CD14-positive monocyte (primary cell): ENCODE measurements at regions not wholly inside any gene's neighbourhood (a gene's known extent, or its start where the extent isn't known, plus 50 kb on each side); places are given as distances from the start of the nearest gene placed in this dataset.

Experiments used
- DNase-seq, 3 donors: peaks; one replicate each; pipeline ENCODE4 v3.0.0-alpha.2; 2011 to 2022
- H2AFZ ChIP-seq: 2 replicates; pipeline ENCODE4 v1.6.0; 2012; ENCODE audit warnings: mild to moderate bottlenecking, low read depth, low read length, inconsistent platforms; ENCODE audit not compliant: insufficient read depth, poor library complexity, severe bottlenecking
- H3K27ac ChIP-seq, 2 donors: 1 replicate in 1 of 2; 2 replicates in 1 of 2; pipeline ENCODE4 v1.5.1; 2012 to 2013; ENCODE audit warnings: low read length in 2 of 2, control low read depth in 1 of 2, inconsistent platforms in 1 of 2, low read depth in 1 of 2, mild to moderate bottlenecking in 1 of 2
- H3K27me3 ChIP-seq, 2 donors: one replicate each; pipeline versions ENCODE4 v1.6.0 to v1.6.1; 2011 to 2013; ENCODE audit warnings: low read length in 2 of 2; ENCODE audit not compliant: control insufficient read depth in 2 of 2, insufficient read depth in 2 of 2
- H3K36me3 ChIP-seq, 2 donors: replicated peaks in 1 of 2; 1 replicate in 1 of 2; 2 replicates in 1 of 2; pipeline versions ENCODE4 v1.5.1 to v1.6.1; 2012 to 2013; ENCODE audit warnings: low read length in 2 of 2, control low read depth in 1 of 2, inconsistent platforms in 1 of 2, mild to moderate bottlenecking in 1 of 2; ENCODE audit not compliant: insufficient read depth in 2 of 2, control insufficient read depth in 1 of 2
- H3K4me1 ChIP-seq, 2 donors: 1 replicate in 1 of 2; 2 replicates in 1 of 2; pipeline versions ENCODE4 v1.5.1 to v1.6.1; 2012 to 2013; ENCODE audit warnings: low read length in 2 of 2, control low read depth in 1 of 2, inconsistent platforms in 1 of 2, mild to moderate bottlenecking in 1 of 2, moderate library complexity in 1 of 2; ENCODE audit not compliant: insufficient read depth in 2 of 2, control insufficient read depth in 1 of 2
- H3K4me2 ChIP-seq: replicated peaks from 2 replicates; pipeline ENCODE3; 2012; ENCODE audit warnings: low read length, moderate library complexity, mild to moderate bottlenecking; ENCODE audit not compliant: poor library complexity, severe bottlenecking; ENCODE audit errors: extremely low read depth
- H3K4me3 ChIP-seq, 3 experiments: fragments of 200-600 bp in 1 of 3; sonication (generic) in 1 of 3; replicated peaks in 1 of 3; 1 replicate in 2 of 3; 2 replicates in 1 of 3; pipeline ENCODE4 v1.5.1; 2011 to 2013; ENCODE audit warnings: low read length in 3 of 3, mild to moderate bottlenecking in 3 of 3, control low read depth in 2 of 3, low read depth in 2 of 3, inconsistent platforms in 1 of 3, moderate library complexity in 1 of 3
- H3K79me2 ChIP-seq: 2 replicates; pipeline ENCODE4 v1.6.0; 2012; ENCODE audit warnings: mild to moderate bottlenecking, control low read depth, inconsistent platforms, low read length, moderate library complexity; ENCODE audit not compliant: insufficient read depth
- H3K9ac ChIP-seq: 2 replicates; pipeline ENCODE4 v1.6.0; 2017; ENCODE audit warnings: low read length, mild to moderate bottlenecking; ENCODE audit not compliant: insufficient read depth, poor library complexity, severe bottlenecking
- H3K9me3 ChIP-seq, 2 donors: replicated peaks in 1 of 2; 1 replicate in 1 of 2; 2 replicates in 1 of 2; pipeline versions ENCODE4 v1.5.1 to v1.6.1; 2012 to 2013; ENCODE audit warnings: low read length in 2 of 2, control low read depth in 1 of 2; ENCODE audit not compliant: control insufficient read depth in 1 of 2, insufficient read depth in 1 of 2
- H4K20me1 ChIP-seq: 2 replicates; pipeline ENCODE4 v1.6.0; 2012; ENCODE audit warnings: mild to moderate bottlenecking, low read length, control low read depth, moderate library complexity; ENCODE audit not compliant: insufficient read depth
- H3K27ac Mint-ChIP-seq, 7 donors: one replicate each; pipeline ENCODE4 v1.8.0; 2020; ENCODE audit warnings: mild to moderate bottlenecking in 7 of 7, mixed read lengths in 7 of 7, moderate library complexity in 6 of 7, inconsistent platforms in 2 of 7
- H3K27me3 Mint-ChIP-seq, 3 donors: one replicate each; pipeline ENCODE4 v1.8.0; 2021 to 2022; ENCODE audit warnings: low read depth in 3 of 3, mild to moderate bottlenecking in 3 of 3, mixed read lengths in 3 of 3, moderate library complexity in 3 of 3, inconsistent platforms in 1 of 3
- H3K36me3 Mint-ChIP-seq, 2 donors: one replicate each; pipeline ENCODE4 v1.8.0; 2020; ENCODE audit warnings: mixed read lengths in 2 of 2, inconsistent platforms in 1 of 2, mild to moderate bottlenecking in 1 of 2
- H3K4me1 Mint-ChIP-seq: one replicate; pipeline ENCODE4 v1.8.0; 2020; ENCODE audit warnings: mild to moderate bottlenecking, mixed read lengths
- H3K4me3 Mint-ChIP-seq, 2 donors: one replicate each; pipeline ENCODE4 v1.8.0; 2020; ENCODE audit warnings: mild to moderate bottlenecking in 2 of 2, mixed read lengths in 2 of 2, moderate library complexity in 1 of 2
- H3K9me3 Mint-ChIP-seq, 7 donors: one replicate each; pipeline ENCODE4 v1.8.0; 2020 to 2022; ENCODE audit warnings: mixed read lengths in 7 of 7, mild to moderate bottlenecking in 6 of 7, moderate library complexity in 6 of 7, inconsistent platforms in 2 of 7
- CTCF ChIP-seq: fragments of 200-600 bp; IDR thresholded peaks from one replicate; pipeline ENCODE4 v1.8.0; 2022; ENCODE audit warnings: antibody characterized with exemption, mild to moderate bottlenecking
- WGBS: methylation state at CpG from one replicate; pipeline ENCODE4 v1.1.5; 2013; ENCODE audit warnings: missing lambda C conversion rate; ENCODE audit not compliant: insufficient coverage; 5-methylcytosine and 5-hydroxymethylcytosine counted together
- intact Hi-C, 2 donors: fragments of 100-400 bp; cut with micrococcal nuclease; formaldehyde crosslinking; loops; one replicate each; pipeline versions ENCODE4 v1.15.0 to v1.15.1; 2023

- no peak for DNase-seq
- H3K79me2 ChIP-seq, result no peaks in the 10 kb centered on the region
- no peaks in the 10 kb centered on the region for H3K4me1 ChIP-seq
- intact Hi-C loops, result no loop called here
- Mint-ChIP-seq H3K4me3 (no peak overlapping the region), H3K36me3 (no peaks in the 10 kb centered on the region), H3K27ac (no peak overlapping the region), H3K9me3 (peaks cover 6 to 41% (median 29%) of the 10 kb centered on the region in 7 donors), H3K27me3 (peaks cover 0 to 2% (median 2%) of the 10 kb centered on the region in 3 donors), H3K4me1 (no peaks in the 10 kb centered on the region)
- no peaks in the 10 kb centered on the region for H3K36me3 ChIP-seq
- 91% methylated on average over 4 of the region's 5 CpGs for WGBS
- H2AFZ ChIP-seq, result no peak overlapping the region
- no peak overlapping the region for H3K4me3 ChIP-seq
- no peak overlapping the region for H3K4me2 ChIP-seq
- no peak for TF ChIP-seq CTCF
- H4K20me1 ChIP-seq, result no peaks in the 10 kb centered on the region
- no peak overlapping the region for H3K27ac ChIP-seq
- no peak overlapping the region for H3K9ac ChIP-seq
- no peaks in the 10 kb centered on the region for H3K27me3 ChIP-seq
- H3K9me3 ChIP-seq, result peaks cover 51 to 60% of the 10 kb centered on the region in 2 donors
Measured at GRCh38 chr7:68689087-68689433, 909.2 kb upstream of the AUTS2 start.

GRCh38 chr7:68691261-68692216, 906.7 kb upstream of the AUTS2 start:
- H4K20me1 ChIP-seq, result no peaks in the 10 kb centered on the region
- intact Hi-C loops, result no loop called here
- no peaks in the 10 kb centered on the region for H3K36me3 Mint-ChIP-seq
- H3K4me1 ChIP-seq, result no peaks in the 10 kb centered on the region
- H3K9me3 Mint-ChIP-seq, result peaks cover 9 to 38% (median 24%) of the 10 kb centered on the region in 7 donors
- H3K36me3 ChIP-seq, result no peaks in the 10 kb centered on the region
- H3K27ac Mint-ChIP-seq, result no peak overlapping the region
- TF ChIP-seq CTCF, result no peak
- peaks cover 41 to 57% of the 10 kb centered on the region in 2 donors for H3K9me3 ChIP-seq
- H3K4me3 Mint-ChIP-seq, result no peak overlapping the region
- H3K4me1 Mint-ChIP-seq, result no peaks in the 10 kb centered on the region
- no peak overlapping the region for H2AFZ ChIP-seq
- no peaks in the 10 kb centered on the region for H3K27me3 ChIP-seq
- no peaks in the 10 kb centered on the region for H3K79me2 ChIP-seq
- no peak overlapping the region for H3K9ac ChIP-seq
- DNase-seq, result no peak
- H3K4me3 ChIP-seq, result no peak overlapping the region
- H3K27ac ChIP-seq, result no peak overlapping the region
- peaks cover 0 to 4% (median 2%) of the 10 kb centered on the region in 3 donors for H3K27me3 Mint-ChIP-seq
- no peak overlapping the region for H3K4me2 ChIP-seq
- WGBS, result 89% methylated on average over 3 of the region's 12 CpGs
